ENCODE measurements at regions not wholly inside any gene's neighbourhood (a gene's known extent, or its start where the extent isn't known, plus 50 kb on each side); places are given as distances from the start of the nearest gene placed in this dataset.

DNA sequence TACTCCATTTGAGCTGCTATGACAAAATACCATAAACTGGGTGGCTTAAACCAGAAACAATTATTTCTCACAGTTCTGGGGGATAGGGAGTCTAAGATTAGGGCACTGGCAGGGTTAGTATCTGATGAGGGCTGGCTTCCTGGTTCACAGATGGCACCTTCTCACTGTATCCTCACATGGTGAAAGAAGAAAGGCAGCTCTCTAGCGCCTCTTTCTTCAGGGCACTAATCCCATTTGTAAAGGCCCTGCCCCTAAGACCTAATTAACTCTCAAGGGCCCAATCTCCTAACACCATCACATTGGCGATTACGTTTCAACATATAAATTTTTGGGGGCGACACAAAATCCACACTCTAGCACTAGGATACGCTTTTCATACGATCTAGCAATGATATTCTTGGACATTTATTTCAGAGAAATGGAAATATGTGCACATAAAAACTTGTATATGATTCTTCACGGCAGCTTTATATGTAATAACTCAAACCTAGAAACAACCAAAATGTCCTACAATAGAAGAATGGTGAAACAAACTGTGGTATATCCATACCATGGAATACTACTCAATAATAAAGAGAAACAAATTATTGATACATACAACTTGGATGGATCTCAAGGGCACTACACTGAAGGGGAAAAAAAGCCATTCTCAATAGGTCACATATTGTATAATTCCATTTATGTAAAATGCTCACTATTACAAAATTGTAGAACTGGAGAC, 111.0 kb downstream of the BCL2L11 start:
- Histone ChIP-seq H3K56ac (ENCODE audit: extremely low read depth, insufficient read depth, low read length) (no peak overlapping the region), H2AFZ (replicated peaks; ENCODE audit: low read length, poor library complexity) (no peak overlapping the region), H2BK120ac (ENCODE audit: low read depth, low read length) (no peak overlapping the region), H4K20me1 (ENCODE audit: insufficient read depth, low read length) (peaks cover 17% of the 10 kb centered on the region), H3K4me2 (ENCODE audit: low read depth, low read length) (no peak overlapping the region), H3K4me1 (ENCODE audit: control insufficient read depth, insufficient read depth, low read length) (peaks cover 7% of the 10 kb centered on the region), H4K5ac (ENCODE audit: low read depth, low read length) (no peak overlapping the region), H4K8ac (ENCODE audit: low read depth in 2 of 2, low read length in 2 of 2) (no peak overlapping the region), H2BK15ac (ENCODE audit: low read depth, low read length) (no peak overlapping the region), H3K9me1 (ENCODE audit: insufficient read depth, low read length) (peaks cover 4% of the 10 kb centered on the region), H3K9ac (ENCODE audit: low read depth, low read length) (no peak overlapping the region), H4K91ac (ENCODE audit: insufficient read depth, low read depth, low read length) (no peak overlapping the region), H2BK5ac (ENCODE audit: low read depth, low read length, poor library complexity, severe bottlenecking) (no peak overlapping the region), H3K23ac (ENCODE audit: low read depth, low read length) (no peak overlapping the region), H3K9me3 (ENCODE audit: control insufficient read depth, insufficient read depth, low read length) (no peaks in the 10 kb centered on the region; the same call in 1 of the 2 replicates), H3K27me3 (ENCODE audit: control insufficient read depth, insufficient read depth, low read length) (no peaks in the 10 kb centered on the region), H3K79me1 (ENCODE audit: low read depth in 1 of 2, low read length in 2 of 2) (peaks cover 17 to 32% of the 10 kb centered on the region in 2 experiments), H3K27ac (ENCODE audit: insufficient read depth, low read length) (no peak overlapping the region), H3K18ac (ENCODE audit: low read depth, low read length) (no peak overlapping the region), H2AK5ac (ENCODE audit: low read depth, low read length) (no peak overlapping the region), H3K4me3 (ENCODE audit: insufficient read depth, low read depth, low read length) (no peak overlapping the region), H2AK9ac (replicated peaks; ENCODE audit: low read depth, low read length, poor library complexity) (no peak overlapping the region), H3K4ac (ENCODE audit: low read depth, low read length) (no peak overlapping the region), H2BK20ac (ENCODE audit: low read depth, low read length) (no peak overlapping the region), H3K14ac (replicated peaks; ENCODE audit: low read depth, low read length) (no peak overlapping the region), H3K36me3 (ENCODE audit: control insufficient read depth, insufficient read depth, low read length) (peaks cover 4% of the 10 kb centered on the region)
- intact Hi-C loops (cut with micrococcal nuclease) (no loop called here), dilution Hi-C loops (cut with HindIII; ENCODE audit: low sequenced_read_pairs, unreplicated experiment) (no loop called here), in situ Hi-C loops (cut with MboI; ENCODE audit: low sequenced_read_pairs) (no loop called here)
- TF ChIP-seq CEBPB (IDR thresholded peaks at IDR 0.05; ENCODE audit: low read depth, low read length): no peak
- TF ChIP-seq MAZ (IDR thresholded peaks at IDR 0.05; ENCODE audit: borderline replicate concordance, low read depth, low read length): no peak
- TF ChIP-seq RFX5 (IDR thresholded peaks at IDR 0.05; ENCODE audit: low read depth, low read length): no peak
- TF ChIP-seq RCOR1 (IDR thresholded peaks at IDR 0.05; ENCODE audit: insufficient replicate concordance, low read length): no peak
- no peak for TF ChIP-seq BHLHE40 (IDR thresholded peaks at IDR 0.05; ENCODE audit: low read depth, low read length)
- no peak for TF ChIP-seq MAFK (IDR thresholded peaks at IDR 0.05; ENCODE audit: low read depth, low read length)
- TF ChIP-seq MXI1 (IDR thresholded peaks at IDR 0.05; ENCODE audit: borderline replicate concordance, low read depth, low read length): no peak
- TF ChIP-seq FOS (IDR thresholded peaks at IDR 0.05; ENCODE audit: low read depth, low read length): no peak
- TF ChIP-seq, protein P1, sequence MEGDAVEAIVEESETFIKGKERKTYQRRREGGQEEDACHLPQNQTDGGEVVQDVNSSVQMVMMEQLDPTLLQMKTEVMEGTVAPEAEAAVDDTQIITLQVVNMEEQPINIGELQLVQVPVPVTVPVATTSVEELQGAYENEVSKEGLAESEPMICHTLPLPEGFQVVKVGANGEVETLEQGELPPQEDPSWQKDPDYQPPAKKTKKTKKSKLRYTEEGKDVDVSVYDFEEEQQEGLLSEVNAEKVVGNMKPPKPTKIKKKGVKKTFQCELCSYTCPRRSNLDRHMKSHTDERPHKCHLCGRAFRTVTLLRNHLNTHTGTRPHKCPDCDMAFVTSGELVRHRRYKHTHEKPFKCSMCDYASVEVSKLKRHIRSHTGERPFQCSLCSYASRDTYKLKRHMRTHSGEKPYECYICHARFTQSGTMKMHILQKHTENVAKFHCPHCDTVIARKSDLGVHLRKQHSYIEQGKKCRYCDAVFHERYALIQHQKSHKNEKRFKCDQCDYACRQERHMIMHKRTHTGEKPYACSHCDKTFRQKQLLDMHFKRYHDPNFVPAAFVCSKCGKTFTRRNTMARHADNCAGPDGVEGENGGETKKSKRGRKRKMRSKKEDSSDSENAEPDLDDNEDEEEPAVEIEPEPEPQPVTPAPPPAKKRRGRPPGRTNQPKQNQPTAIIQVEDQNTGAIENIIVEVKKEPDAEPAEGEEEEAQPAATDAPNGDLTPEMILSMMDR (conservative IDR thresholded peaks at IDR 0.05; ENCODE audit: low read depth, low read length): no peak
- TF ChIP-seq NFE2L2 (IDR thresholded peaks at IDR 0.05; ENCODE audit: low read depth, low read length): no peak
- TF ChIP-seq RAD21 (IDR thresholded peaks at IDR 0.05; ENCODE audit: low read length): no peak
- TF ChIP-seq, protein P2, sequence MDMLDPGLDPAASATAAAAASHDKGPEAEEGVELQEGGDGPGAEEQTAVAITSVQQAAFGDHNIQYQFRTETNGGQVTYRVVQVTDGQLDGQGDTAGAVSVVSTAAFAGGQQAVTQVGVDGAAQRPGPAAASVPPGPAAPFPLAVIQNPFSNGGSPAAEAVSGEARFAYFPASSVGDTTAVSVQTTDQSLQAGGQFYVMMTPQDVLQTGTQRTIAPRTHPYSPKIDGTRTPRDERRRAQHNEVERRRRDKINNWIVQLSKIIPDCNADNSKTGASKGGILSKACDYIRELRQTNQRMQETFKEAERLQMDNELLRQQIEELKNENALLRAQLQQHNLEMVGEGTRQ (IDR thresholded peaks at IDR 0.05; ENCODE audit: low read depth, low read length): no peak
- TF ChIP-seq POLR2A (IDR thresholded peaks at IDR 0.05; ENCODE audit: low read depth, low read length): no peak
- TF ChIP-seq SMC3 (IDR thresholded peaks at IDR 0.05; ENCODE audit: low read depth, low read length): no peak
- TF ChIP-seq, protein P3, sequence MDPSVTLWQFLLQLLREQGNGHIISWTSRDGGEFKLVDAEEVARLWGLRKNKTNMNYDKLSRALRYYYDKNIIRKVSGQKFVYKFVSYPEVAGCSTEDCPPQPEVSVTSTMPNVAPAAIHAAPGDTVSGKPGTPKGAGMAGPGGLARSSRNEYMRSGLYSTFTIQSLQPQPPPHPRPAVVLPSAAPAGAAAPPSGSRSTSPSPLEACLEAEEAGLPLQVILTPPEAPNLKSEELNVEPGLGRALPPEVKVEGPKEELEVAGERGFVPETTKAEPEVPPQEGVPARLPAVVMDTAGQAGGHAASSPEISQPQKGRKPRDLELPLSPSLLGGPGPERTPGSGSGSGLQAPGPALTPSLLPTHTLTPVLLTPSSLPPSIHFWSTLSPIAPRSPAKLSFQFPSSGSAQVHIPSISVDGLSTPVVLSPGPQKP (IDR thresholded peaks at IDR 0.05; ENCODE audit: borderline replicate concordance, low read depth, low read length): no peak
- no peak for TF ChIP-seq CHD1 (IDR thresholded peaks at IDR 0.05; ENCODE audit: low read depth, low read length)
- ChIA-PET CTCF (no interaction called here), POLR2A (ENCODE audit: unreplicated experiment) (no interaction called here)
- 100% methylated on average over 3 of the region's 7 CpGs; no CpG with 5 or more reads in 1 of the 2 experiments for WGBS, 2 experiments (ENCODE audit: extremely low coverage in 2 of 2, insufficient read length in 1 of 2)
- DNase-seq (no peak), ATAC-seq (ENCODE audit: low read depth) (no peak)
- BruUV-seq (replicated peaks): no TSS peak
